ENCODE measurements at regions not wholly inside any gene's neighbourhood (a gene's known extent, or its start where the extent isn't known, plus 50 kb on each side); places are given as distances from the start of the nearest gene placed in this dataset.

DNA sequence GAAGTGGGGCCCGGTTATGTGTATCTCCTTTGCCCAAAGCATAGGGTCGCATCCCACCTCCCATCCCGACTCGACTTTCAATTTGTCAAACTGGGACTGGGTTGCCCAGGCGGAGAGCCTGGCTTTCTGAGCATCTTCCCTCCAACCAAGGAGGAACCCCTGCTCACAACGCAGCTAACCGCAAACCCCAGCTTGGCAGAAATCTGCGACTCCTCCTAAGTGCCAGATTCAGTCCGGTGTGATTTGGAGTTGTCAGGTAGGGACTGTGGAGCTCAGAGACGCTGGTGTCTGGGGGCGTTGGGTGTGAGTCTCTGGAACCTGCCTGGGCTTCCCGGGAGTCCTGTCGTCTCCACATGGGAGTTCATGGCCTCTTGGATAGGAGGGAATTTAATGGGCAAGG is 1126.7 kb downstream of the AACS start:
- TF ChIP-seq, protein P1, sequence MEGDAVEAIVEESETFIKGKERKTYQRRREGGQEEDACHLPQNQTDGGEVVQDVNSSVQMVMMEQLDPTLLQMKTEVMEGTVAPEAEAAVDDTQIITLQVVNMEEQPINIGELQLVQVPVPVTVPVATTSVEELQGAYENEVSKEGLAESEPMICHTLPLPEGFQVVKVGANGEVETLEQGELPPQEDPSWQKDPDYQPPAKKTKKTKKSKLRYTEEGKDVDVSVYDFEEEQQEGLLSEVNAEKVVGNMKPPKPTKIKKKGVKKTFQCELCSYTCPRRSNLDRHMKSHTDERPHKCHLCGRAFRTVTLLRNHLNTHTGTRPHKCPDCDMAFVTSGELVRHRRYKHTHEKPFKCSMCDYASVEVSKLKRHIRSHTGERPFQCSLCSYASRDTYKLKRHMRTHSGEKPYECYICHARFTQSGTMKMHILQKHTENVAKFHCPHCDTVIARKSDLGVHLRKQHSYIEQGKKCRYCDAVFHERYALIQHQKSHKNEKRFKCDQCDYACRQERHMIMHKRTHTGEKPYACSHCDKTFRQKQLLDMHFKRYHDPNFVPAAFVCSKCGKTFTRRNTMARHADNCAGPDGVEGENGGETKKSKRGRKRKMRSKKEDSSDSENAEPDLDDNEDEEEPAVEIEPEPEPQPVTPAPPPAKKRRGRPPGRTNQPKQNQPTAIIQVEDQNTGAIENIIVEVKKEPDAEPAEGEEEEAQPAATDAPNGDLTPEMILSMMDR (IDR thresholded peaks at IDR 0.05), result no peak
- TF ChIP-seq EZH2 (IDR thresholded peaks at IDR 0.05), result no peak
- no peak for TF ChIP-seq EZH2phosphoT487 (IDR thresholded peaks at IDR 0.05)
